ENCODE measurements at regions not wholly inside any gene's neighbourhood (a gene's known extent, or its start where the extent isn't known, plus 50 kb on each side); places are given as distances from the start of the nearest gene placed in this dataset.
"Not testable (repeated sequence)": the region's sequence is repeated elsewhere in the genome, so short reads cannot be mapped to it uniquely, and the experiment has no call there.

GRCh38 chr1:143905214-143906179, 66.3 kb downstream of the FAM72C start:
- not testable (repeated sequence) for TF ChIP-seq CTCF (IDR thresholded peaks at IDR 0.05 in 4 of 5, conservative IDR thresholded peaks at IDR 0.05 in 1 of 5); POLR2A (IDR thresholded peaks at IDR 0.05)

All from gastrocnemius medialis (tissue), 4 donors.